K562 (cell line): ENCODE measurements at regions not wholly inside any gene's neighbourhood (a gene's known extent, or its start where the extent isn't known, plus 50 kb on each side); places are given as distances from the start of the nearest gene placed in this dataset.

ENCODE experiments used
- ATAC-seq: fragments of 200-7000 bp; cut with Tn5 transposase; 3 replicates; pipeline ENCODE4 v1.9.1; 2020; ENCODE audit warnings: moderate library complexity
- BruUV-seq: library from RNA; stranded (reverse); fragments of 400-500 nt; replicated peaks from 2 replicates; lab custom pipeline; 2021; lab: Mats Ljungman, UMichigan
- CTCF ChIA-PET: fragments of 300-600 bp; formaldehyde crosslinking; extraction: SDS; loops from one replicate; lab custom pipeline; 2021; ENCODE audit warnings: low intra/inter-chr PET ratio; lab: Yijun Ruan, JAX
- POLR2A ChIA-PET: fragments of 300-600, 350-650 bp; sonication (Branson Sonifier 250); formaldehyde crosslinking; extraction: SDS; loops from one replicate; lab custom pipeline; 2021; ENCODE audit warnings: antibody characterized with exemption, inconsistent platforms; lab: Yijun Ruan, JAX
- DNase-seq, 4 experiments: peaks; one replicate each; pipeline versions ENCODE4 v3.0.0 to v3.0.0-alpha.2; 2011 to 2018; ENCODE audit warnings: low spot score in 3 of 4, mixed read lengths in 3 of 4; ENCODE audit errors: extremely low read depth in 1 of 4
- FAIRE-seq: peaks from 2 replicates; lab custom pipeline; 2011; peaks lifted over from hg19 to GRCh38; lab: Jason Lieb, UNC
- H2AFZ ChIP-seq: 2 replicates; pipeline ENCODE4 v1.6.0; 2011; ENCODE audit warnings: low read depth, low read length, control low read depth, inconsistent platforms
- H3K27ac ChIP-seq: fragments of 200-600 bp; 3 replicates; pipeline ENCODE4 v1.8.0; 2011; ENCODE audit warnings: low read depth, mild to moderate bottlenecking, control low read depth, inconsistent platforms, low read length, moderate library complexity, mixed read lengths; ENCODE audit errors: extremely low read depth
- H3K27me3 ChIP-seq, 2 experiments: fragments of 300-600 bp in 1 of 2; 2 replicates in 1 of 2; 3 replicates in 1 of 2; pipeline versions ENCODE4 v1.6.0 to v1.8.0; 2011; ENCODE audit warnings: inconsistent platforms in 2 of 2, low read length in 2 of 2, mild to moderate bottlenecking in 1 of 2, mixed read lengths in 1 of 2, moderate library complexity in 1 of 2; ENCODE audit not compliant: control insufficient read depth in 2 of 2, insufficient read depth in 2 of 2
- H3K36me3 ChIP-seq: fragments of 300-600 bp; 3 replicates; pipeline ENCODE4 v1.8.0; 2011; ENCODE audit warnings: mild to moderate bottlenecking, low read length, inconsistent platforms; ENCODE audit not compliant: control insufficient read depth, insufficient read depth
- H3K4me1 ChIP-seq, 2 experiments: fragments of 200-600 bp in 1 of 2; replicated peaks in 1 of 2; 2 replicates in 1 of 2; 3 replicates in 1 of 2; pipeline versions ENCODE4 v1.5.1 to v1.8.0; 2011; ENCODE audit warnings: inconsistent platforms in 2 of 2, low read length in 2 of 2, mild to moderate bottlenecking in 1 of 2, mixed read lengths in 1 of 2, moderate library complexity in 1 of 2; ENCODE audit not compliant: control insufficient read depth in 2 of 2, insufficient read depth in 2 of 2
- H3K4me2 ChIP-seq: 2 replicates; pipeline ENCODE4 v1.6.1; 2011; ENCODE audit warnings: low read length, control low read depth, inconsistent platforms, mixed read lengths; ENCODE audit not compliant: insufficient read depth
- H3K4me3 ChIP-seq: fragments of 200-600 bp; sonication (generic), shearing (Covaris generic); 2 replicates; pipeline ENCODE4 v1.5.1; 2016; ENCODE audit warnings: control low read depth, inconsistent platforms
- H3K79me2 ChIP-seq: fragments of 200-600 bp; 3 replicates; pipeline ENCODE4 v1.8.0; 2011; ENCODE audit warnings: low read length, inconsistent platforms; ENCODE audit not compliant: control insufficient read depth, insufficient read depth
- H3K9ac ChIP-seq, 2 experiments: 2 replicates each; pipeline versions ENCODE4 v1.6.0 to v1.6.1; 2011; ENCODE audit warnings: low read depth in 2 of 2, low read length in 2 of 2, control low read depth in 1 of 2, inconsistent platforms in 1 of 2, mild to moderate bottlenecking in 1 of 2, mixed read lengths in 1 of 2; ENCODE audit not compliant: insufficient read depth in 1 of 2
- H3K9me1 ChIP-seq: one replicate; pipeline ENCODE4 v1.6.0; 2011; ENCODE audit warnings: inconsistent platforms, mild to moderate bottlenecking, low read length, moderate library complexity; ENCODE audit not compliant: control insufficient read depth, insufficient read depth
- H3K9me3 ChIP-seq: replicated peaks from 2 replicates; pipeline ENCODE4 v1.5.1; 2011; ENCODE audit warnings: low read depth, low read length, inconsistent platforms; ENCODE audit not compliant: control insufficient read depth, insufficient read depth
- H4K20me1 ChIP-seq: replicated peaks from 2 replicates; pipeline ENCODE4 v1.6.1; 2011; ENCODE audit warnings: low read length, inconsistent platforms, mixed read lengths; ENCODE audit not compliant: control insufficient read depth, insufficient read depth
- BACH1 ChIP-seq: fragments of 200-800 bp; sonication (Bioruptor generic); IDR thresholded peaks from 2 replicates; pipeline ENCODE4 v1.6.1; 2016; ENCODE audit warnings: missing genetic modification characterization, missing compliant biosample characterization
- ESRRA ChIP-seq: fragments of 450-650 bp; IDR thresholded peaks from 2 replicates; pipeline ENCODE4 v1.6.1; 2014; ENCODE audit warnings: low read depth, mild to moderate bottlenecking, moderate library complexity, borderline replicate concordance
- FOSL1 ChIP-seq: fragments of 200-800 bp; sonication (Bioruptor generic); conservative IDR thresholded peaks from 2 replicates; pipeline ENCODE4 v1.6.1; 2016; ENCODE audit warnings: missing genetic modification characterization, missing compliant biosample characterization
- GATAD2B ChIP-seq: fragments of 450-650 bp; IDR thresholded peaks from 2 replicates; pipeline ENCODE4 v1.6.1; 2017; ENCODE audit warnings: mild to moderate bottlenecking, borderline replicate concordance
- GMEB1 ChIP-seq: fragments of 250-450 bp; sonication (Bioruptor Pico); IDR thresholded peaks from 2 replicates; pipeline ENCODE4 v1.4.0; 2020; ENCODE audit warnings: mild to moderate bottlenecking
- HMBOX1 ChIP-seq: sonication (generic); IDR thresholded peaks from 2 replicates; pipeline ENCODE4 v1.6.1; 2016
- MAFG ChIP-seq: fragments of 450-650 bp; conservative IDR thresholded peaks from 2 replicates; pipeline ENCODE4 v1.6.1; 2016; ENCODE audit warnings: missing genetic modification characterization, missing compliant biosample characterization
- MEIS2 ChIP-seq: fragments of 450-650 bp; IDR thresholded peaks from 2 replicates; pipeline ENCODE4 v1.6.1; 2014; ENCODE audit warnings: mild to moderate bottlenecking; ENCODE audit not compliant: partially characterized antibody
- WGBS: fragments of 100-300 bp; shearing (Covaris generic); methylation state at CpG from one replicate; pipeline ENCODE4 v1.1.6; 2016; ENCODE audit warnings: low coverage, mixed read lengths; ENCODE audit not compliant: insufficient coverage; ENCODE audit errors: missing lambda C conversion rate; 5-methylcytosine and 5-hydroxymethylcytosine counted together
- in situ Hi-C: fragments of 300-500 bp; cut with MboI; formaldehyde crosslinking; loops from 4 replicates; pipeline ENCODE4 v1.15.0; 2018; ENCODE audit warnings: inconsistent platforms, mixed read lengths
- intact Hi-C: fragments of 100-400 bp; cut with micrococcal nuclease; formaldehyde crosslinking; loops from 2 replicates; pipeline ENCODE4 v1.14.2; 2022
- TF ChIP-seq, protein P1 (sequence below): sonication (generic); formaldehyde crosslinking; IDR thresholded peaks from 2 replicates; pipeline ENCODE4 v1.4.0; 2020; ENCODE audit warnings: mild to moderate bottlenecking, missing genetic modification reagents

DNA sequence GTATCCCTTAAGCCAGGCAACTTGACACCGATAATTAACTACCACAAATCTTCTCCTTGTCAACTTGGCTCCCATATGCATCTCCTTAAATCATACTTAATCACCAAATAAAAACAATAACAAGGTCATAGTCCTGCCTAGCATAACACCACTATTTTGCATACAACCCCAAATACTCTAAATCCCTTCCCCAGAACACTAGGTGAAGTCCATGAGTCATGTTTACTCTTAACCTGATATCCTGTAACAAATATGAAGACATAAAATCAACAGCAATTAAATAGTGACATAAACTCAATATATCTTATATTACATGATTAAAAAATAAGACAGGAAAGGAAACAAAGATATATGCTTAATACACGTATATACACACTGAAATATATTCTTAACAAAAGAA, 362.0 kb downstream of the ETV1 start (continued):
- no peak for TF ChIP-seq HMBOX1
- no peak for TF ChIP-seq MEIS2
- TF ChIP-seq, protein P1, sequence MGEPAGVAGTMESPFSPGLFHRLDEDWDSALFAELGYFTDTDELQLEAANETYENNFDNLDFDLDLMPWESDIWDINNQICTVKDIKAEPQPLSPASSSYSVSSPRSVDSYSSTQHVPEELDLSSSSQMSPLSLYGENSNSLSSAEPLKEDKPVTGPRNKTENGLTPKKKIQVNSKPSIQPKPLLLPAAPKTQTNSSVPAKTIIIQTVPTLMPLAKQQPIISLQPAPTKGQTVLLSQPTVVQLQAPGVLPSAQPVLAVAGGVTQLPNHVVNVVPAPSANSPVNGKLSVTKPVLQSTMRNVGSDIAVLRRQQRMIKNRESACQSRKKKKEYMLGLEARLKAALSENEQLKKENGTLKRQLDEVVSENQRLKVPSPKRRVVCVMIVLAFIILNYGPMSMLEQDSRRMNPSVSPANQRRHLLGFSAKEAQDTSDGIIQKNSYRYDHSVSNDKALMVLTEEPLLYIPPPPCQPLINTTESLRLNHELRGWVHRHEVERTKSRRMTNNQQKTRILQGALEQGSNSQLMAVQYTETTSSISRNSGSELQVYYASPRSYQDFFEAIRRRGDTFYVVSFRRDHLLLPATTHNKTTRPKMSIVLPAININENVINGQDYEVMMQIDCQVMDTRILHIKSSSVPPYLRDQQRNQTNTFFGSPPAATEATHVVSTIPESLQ (CRISPR knock-in tag), result no peak
- TF ChIP-seq GATAD2B, result no peak

DNA sequence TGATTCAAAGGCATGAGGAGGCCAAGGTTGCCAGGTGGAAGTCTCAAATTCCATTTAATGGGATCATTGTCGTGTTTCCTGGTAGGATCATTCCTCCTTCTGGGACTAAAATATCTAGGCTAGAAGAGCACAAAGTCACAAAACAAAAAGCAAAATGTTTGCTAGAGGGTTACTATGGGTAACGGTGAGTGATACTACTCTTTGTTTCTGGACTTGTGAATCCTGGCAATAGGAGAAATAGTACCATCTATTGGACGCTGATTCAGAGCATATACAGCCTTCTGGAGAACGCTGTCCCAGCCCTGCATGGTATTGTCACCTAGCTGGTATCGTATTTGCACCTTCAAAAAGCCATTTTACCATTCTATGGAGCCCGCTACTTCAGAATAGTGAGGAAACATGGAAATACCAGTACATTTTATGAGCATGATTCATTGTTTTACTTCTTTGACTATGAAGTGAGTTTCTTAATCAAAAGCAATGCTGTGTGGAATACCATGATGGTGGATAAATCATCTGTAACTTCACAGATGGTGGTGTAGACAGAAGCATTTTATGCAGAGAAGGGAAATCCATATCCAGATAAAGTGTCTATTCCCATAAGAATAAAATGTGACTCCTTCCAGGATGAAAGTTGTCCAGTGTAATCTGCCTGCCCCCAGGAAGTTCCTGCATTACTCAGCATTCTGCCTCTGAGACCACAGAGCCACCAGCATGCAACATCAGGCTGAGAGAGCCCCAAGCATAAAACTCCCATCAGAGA, 361.0 kb downstream of the ETV1 start:
- WGBS, result 1% methylated on average over 6 of the region's 6 CpGs
- ChIA-PET CTCF (no interaction called here), POLR2A (no interaction called here)
- Histone ChIP-seq H3K27me3 (no peaks in the 10 kb centered on the region), H3K9me1 (no peaks in the 10 kb centered on the region), H4K20me1 (no peaks in the 10 kb centered on the region), H3K9ac (no peak overlapping the region), H3K9me3 (no peaks in the 10 kb centered on the region), H3K4me2 (no peak overlapping the region), H3K79me2 (no peaks in the 10 kb centered on the region), H3K4me1 (no peaks in the 10 kb centered on the region), H3K27ac (no peak overlapping the region), H3K4me3 (no peak overlapping the region), H3K36me3 (no peaks in the 10 kb centered on the region), H2AFZ (no peak overlapping the region)
- ATAC-seq (no peak), DNase-seq (no peak), FAIRE-seq (no peak)
- in situ Hi-C loops, result no loop called here
- BruUV-seq, result no TSS peak
- intact Hi-C loops, result no loop called here
- TF ChIP-seq ESRRA, result no peak
- TF ChIP-seq MAFG (tag), result peak; percentile 38; the same call in 1 of the 2 replicates
- 0 out of 2 replicates have a peak, but pooled peaks have one; percentile 37 for TF ChIP-seq FOSL1 (tag)
- 0 out of 2 replicates have a peak, but pooled peaks have one; percentile 44 for TF ChIP-seq BACH1 (tag)
- TF ChIP-seq GMEB1 (CRISPR knock-in tag), result no peak
